ENCODE measurements at regions not wholly inside any gene's neighbourhood (a gene's known extent, or its start where the extent isn't known, plus 50 kb on each side); places are given as distances from the start of the nearest gene placed in this dataset.

DNA sequence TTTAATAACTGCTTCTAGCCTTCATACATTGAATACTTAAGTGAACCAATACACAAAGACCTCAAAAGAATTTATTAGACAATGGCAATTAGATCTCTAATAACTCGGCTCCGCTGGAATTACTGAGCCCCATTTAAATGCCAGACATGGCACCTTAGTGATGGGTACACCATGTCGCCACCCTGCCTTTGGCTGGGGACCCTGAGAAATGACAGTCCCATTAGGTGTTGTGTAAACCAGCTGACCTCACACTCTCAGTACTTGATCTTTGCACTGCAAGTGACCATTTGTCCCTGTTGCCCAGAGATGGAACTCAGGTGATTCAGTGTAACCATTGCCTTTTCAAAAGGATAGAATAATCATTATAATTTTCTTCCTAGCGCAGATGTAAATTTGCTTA lies 144.6 kb upstream of the SMARCAD1 start:
- no peak for TF ChIP-seq POLR2A (IDR thresholded peaks at IDR 0.05; ENCODE audit: low read depth, low read length)
- no peak for TF ChIP-seq POLR2AphosphoS5 (IDR thresholded peaks at IDR 0.05; ENCODE audit: low read depth, low read length)
- no peak for TF ChIP-seq TAF1 (IDR thresholded peaks at IDR 0.05; ENCODE audit: low read depth, low read length)
- no peak for TF ChIP-seq PAX5 (IDR thresholded peaks at IDR 0.05; ENCODE audit: insufficient read depth, low read length, severe bottlenecking)

Data from GM12891 (cell line).